T-helper 17 cell (primary cell): ENCODE measurements at regions not wholly inside any gene's neighbourhood (a gene's known extent, or its start where the extent isn't known, plus 50 kb on each side); places are given as distances from the start of the nearest gene placed in this dataset.
"Not testable (repeated sequence)": the region's sequence is repeated elsewhere in the genome, so short reads cannot be mapped to it uniquely, and the experiment has no call there.

Source experiments
- ATAC-seq: fragments of 150-1000 bp; cut with Tn5 transposase; 2 replicates; pipeline ENCODE4 v1.10.0; 2021; ENCODE audit warnings: mild to moderate bottlenecking, moderate library complexity
- DNase-seq, 3 donors: peaks; one replicate each; pipeline versions ENCODE4 v3.0.0 to v3.0.0-alpha.2; 2020 to 2021
- H3K9me3 ChIP-seq: one replicate; pipeline ENCODE4 v1.7.0; 2013; ENCODE audit warnings: low read length, mild to moderate bottlenecking; ENCODE audit not compliant: control insufficient read depth, poor library complexity, severe bottlenecking
- H3K27ac Mint-ChIP-seq: one replicate; pipeline ENCODE4 v1.8.0; 2022; ENCODE audit warnings: mild to moderate bottlenecking, moderate library complexity, mixed read lengths
- H3K27me3 Mint-ChIP-seq: one replicate; pipeline ENCODE4 v1.8.0; 2022; ENCODE audit warnings: mixed read lengths
- H3K36me3 Mint-ChIP-seq: one replicate; pipeline ENCODE4 v1.8.0; 2022; ENCODE audit warnings: low read depth, mixed read lengths
- H3K4me1 Mint-ChIP-seq: one replicate; pipeline ENCODE4 v1.8.0; 2022; ENCODE audit warnings: mild to moderate bottlenecking, mixed read lengths
- H3K4me3 Mint-ChIP-seq: one replicate; pipeline ENCODE4 v1.8.0; 2022; ENCODE audit warnings: mild to moderate bottlenecking, moderate library complexity, mixed read lengths

- no peaks in the 10 kb centered on the region for H3K9me3 ChIP-seq
- Mint-ChIP-seq H3K4me1 (peaks cover 59% of the 10 kb centered on the region), H3K27ac (peak overlapping the region; percentile 16), H3K4me3 (peak overlapping the region; percentile 63), H3K36me3 (peaks cover 13% of the 10 kb centered on the region), H3K27me3 (no peaks in the 10 kb centered on the region)
- no peak for DNase-seq
- ATAC-seq, result no peak
Measured at GRCh38 chr7:142469696-142470543, 212.1 kb upstream of the PRSS58 start.

- DNase-seq (no peak), ATAC-seq (no peak)
- Mint-ChIP-seq H3K4me3 (peak overlapping the region; percentile 25), H3K36me3 (peaks cover 13% of the 10 kb centered on the region), H3K27me3 (no peaks in the 10 kb centered on the region), H3K27ac (peak overlapping the region; percentile 16), H3K4me1 (peaks cover 54% of the 10 kb centered on the region)
- no peaks in the 10 kb centered on the region for H3K9me3 ChIP-seq
Measured at GRCh38 chr7:142468871-142469665, 211.2 kb upstream of the PRSS58 start.

- not testable (repeated sequence) for H3K27ac Mint-ChIP-seq
- peaks cover 46% of the 10 kb centered on the region for H3K4me1 Mint-ChIP-seq
Measured at GRCh38 chr7:142467056-142467655, 209.3 kb upstream of the PRSS58 start.

GRCh38 chr7:142463401-142463850 lies 205.6 kb upstream of the PRSS58 start:
- H3K27ac Mint-ChIP-seq, result peak overlapping the region; percentile 86
- H3K4me3 Mint-ChIP-seq, result peak overlapping the region; percentile 73
- H3K36me3 Mint-ChIP-seq, result peaks cover 6% of the 10 kb centered on the region
- DNase-seq, result no peak
- H3K9me3 ChIP-seq, result no peaks in the 10 kb centered on the region
- no peaks in the 10 kb centered on the region for H3K27me3 Mint-ChIP-seq
- ATAC-seq, result peak; percentile 65
- H3K4me1 Mint-ChIP-seq, result peaks cover 29% of the 10 kb centered on the region

More at GRCh38 chr7:142467056-142467655, 209.3 kb upstream of the PRSS58 start:
- H3K36me3 Mint-ChIP-seq, H3K27me3 Mint-ChIP-seq, ATAC-seq, H3K9me3 ChIP-seq, H3K4me3 Mint-ChIP-seq, DNase-seq: not testable (repeated sequence)

- no peak for ATAC-seq
- H3K27ac Mint-ChIP-seq, result no peak overlapping the region
Measured at GRCh38 chr7:142461437-142461836, 203.6 kb upstream of the PRSS58 start.

GRCh38 chr7:142460402-142461117 lies 202.7 kb upstream of the PRSS58 start:
- peaks cover 3% of the 10 kb centered on the region for H3K36me3 Mint-ChIP-seq
- no peaks in the 10 kb centered on the region for H3K27me3 Mint-ChIP-seq
- H3K27ac Mint-ChIP-seq, result peak overlapping the region; percentile 43
- H3K4me3 Mint-ChIP-seq, result peak overlapping the region; percentile 28
- DNase-seq, result no peak
- no peaks in the 10 kb centered on the region for H3K9me3 ChIP-seq
- H3K4me1 Mint-ChIP-seq, result peaks cover 23% of the 10 kb centered on the region
- ATAC-seq, result no peak

More at GRCh38 chr7:142461437-142461836, 203.6 kb upstream of the PRSS58 start:
- H3K9me3 ChIP-seq, result no peaks in the 10 kb centered on the region
- DNase-seq, result no peak
- H3K4me3 Mint-ChIP-seq, result peak overlapping the region; percentile 70
- peaks cover 6% of the 10 kb centered on the region for H3K36me3 Mint-ChIP-seq
- no peaks in the 10 kb centered on the region for H3K27me3 Mint-ChIP-seq
- H3K4me1 Mint-ChIP-seq, result peaks cover 23% of the 10 kb centered on the region

GRCh38 chr7:142459551-142459963 lies 201.7 kb upstream of the PRSS58 start:
- ATAC-seq, result peak; percentile 56
- no peaks in the 10 kb centered on the region for H3K9me3 ChIP-seq
- Mint-ChIP-seq H3K4me3 (peak overlapping the region; percentile 28), H3K27me3 (no peaks in the 10 kb centered on the region), H3K36me3 (peaks cover 2% of the 10 kb centered on the region), H3K4me1 (peaks cover 25% of the 10 kb centered on the region), H3K27ac (peak overlapping the region; percentile 43)
- DNase-seq, result no peak

GRCh38 chr7:142457146-142457703 lies 199.4 kb upstream of the PRSS58 start:
- no peak for DNase-seq
- peaks cover 4% of the 10 kb centered on the region for H3K36me3 Mint-ChIP-seq
- no peaks in the 10 kb centered on the region for H3K9me3 ChIP-seq
- no peaks in the 10 kb centered on the region for H3K27me3 Mint-ChIP-seq
- no peak overlapping the region for H3K4me3 Mint-ChIP-seq
- ATAC-seq, result no peak
- H3K4me1 Mint-ChIP-seq, result peaks cover 23% of the 10 kb centered on the region
- peak overlapping the region; percentile 37 for H3K27ac Mint-ChIP-seq

- Mint-ChIP-seq H3K27ac (peak overlapping the region; percentile 77), H3K4me3 (peak overlapping the region; percentile 73), H3K27me3 (no peaks in the 10 kb centered on the region), H3K4me1 (peaks cover 30% of the 10 kb centered on the region), H3K36me3 (peaks cover 7% of the 10 kb centered on the region)
- no peak for DNase-seq
- no peak for ATAC-seq
- no peaks in the 10 kb centered on the region for H3K9me3 ChIP-seq
Measured at GRCh38 chr7:142455392-142455791, 197.5 kb upstream of the PRSS58 start.

- Mint-ChIP-seq H3K27me3 (no peaks in the 10 kb centered on the region), H3K27ac (peak overlapping the region; percentile 77), H3K4me1 (peaks cover 30% of the 10 kb centered on the region), H3K4me3 (peak overlapping the region; percentile 73), H3K36me3 (peaks cover 7% of the 10 kb centered on the region)
- H3K9me3 ChIP-seq, result no peaks in the 10 kb centered on the region
- DNase-seq (no peak), ATAC-seq (peak; percentile 76)
Measured at GRCh38 chr7:142454862-142455261, 197.0 kb upstream of the PRSS58 start.

GRCh38 chr7:142452791-142453190 lies 194.9 kb upstream of the PRSS58 start:
- H3K27ac Mint-ChIP-seq, result no peak overlapping the region
- H3K4me1 Mint-ChIP-seq, result peaks cover 23% of the 10 kb centered on the region
- no peak overlapping the region for H3K4me3 Mint-ChIP-seq
- peaks cover 5% of the 10 kb centered on the region for H3K36me3 Mint-ChIP-seq
- peaks cover 4% of the 10 kb centered on the region for H3K27me3 Mint-ChIP-seq
- H3K9me3 ChIP-seq, result no peaks in the 10 kb centered on the region
- DNase-seq (no peak), ATAC-seq (no peak)

- Mint-ChIP-seq H3K4me3 (no peak overlapping the region), H3K27ac (no peak overlapping the region)
Measured at GRCh38 chr7:142451817-142452216, 194.0 kb upstream of the PRSS58 start.

More at GRCh38 chr7:142451817-142452216, 194.0 kb upstream of the PRSS58 start:
- H3K9me3 ChIP-seq, result no peaks in the 10 kb centered on the region
- DNase-seq (no peak), ATAC-seq (no peak)
- peaks cover 5% of the 10 kb centered on the region for H3K36me3 Mint-ChIP-seq
- peaks cover 22% of the 10 kb centered on the region for H3K4me1 Mint-ChIP-seq
- peaks cover 4% of the 10 kb centered on the region for H3K27me3 Mint-ChIP-seq
